BJ (cell line): ENCODE measurements at regions not wholly inside any gene's neighbourhood (a gene's known extent, or its start where the extent isn't known, plus 50 kb on each side); places are given as distances from the start of the nearest gene placed in this dataset.

ENCODE experiments used
- CTCF ChIA-PET: fragments of 350-600 bp; formaldehyde crosslinking; extraction: SDS; loops from one replicate; lab custom pipeline; 2021; ENCODE audit warnings: antibody characterized with exemption, inconsistent platforms; lab: Yijun Ruan, JAX
- POLR2A ChIA-PET: fragments of 300-600 bp; sonication (Branson Sonifier 250); formaldehyde crosslinking; extraction: SDS; loops from one replicate; lab custom pipeline; 2021; ENCODE audit warnings: antibody characterized with exemption; lab: Charles Lee
- DNase-seq: peaks from one replicate; pipeline ENCODE4 v3.0.0-alpha.2; 2011; ENCODE audit warnings: low read depth
- H3K27me3 ChIP-seq: 2 replicates; pipeline ENCODE4 v1.6.0; 2011; ENCODE audit warnings: low read length; ENCODE audit not compliant: control insufficient read depth, insufficient read depth
- H3K36me3 ChIP-seq: 2 replicates; pipeline ENCODE4 v1.5.1; 2011; ENCODE audit warnings: low read length; ENCODE audit not compliant: control insufficient read depth, insufficient read depth
- H3K4me3 ChIP-seq: 2 replicates; pipeline ENCODE4 v1.5.1; 2011; ENCODE audit warnings: low read depth, mild to moderate bottlenecking, control low read depth, low read length
- TF ChIP-seq, protein P1 (sequence below): IDR thresholded peaks from 2 replicates; pipeline ENCODE4 v1.5.1; 2011; ENCODE audit warnings: low read depth, mild to moderate bottlenecking, control low read depth, inconsistent platforms, low read length, moderate library complexity; ENCODE audit not compliant: insufficient read depth

DNA sequence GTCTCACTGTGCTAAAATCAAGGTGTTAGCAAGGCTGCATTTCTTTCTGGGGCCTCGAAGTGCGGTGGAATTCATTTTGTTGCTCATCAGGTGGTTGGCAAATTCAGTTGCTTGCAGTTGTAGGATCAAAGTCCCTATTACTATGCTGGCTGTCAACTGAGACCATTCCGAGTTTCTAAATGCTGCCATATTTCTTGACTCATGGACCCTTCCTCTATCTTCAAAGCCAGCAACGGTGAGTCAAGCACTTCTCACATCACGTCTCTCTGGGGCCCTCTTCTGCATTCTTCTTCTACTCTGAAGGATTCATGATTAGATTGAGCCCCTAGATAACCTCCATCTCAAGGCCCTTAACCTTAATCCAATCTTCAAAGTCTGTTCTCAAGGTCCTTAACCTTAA lies 619.7 kb downstream of the HACE1 start:
- ChIA-PET POLR2A (no interaction called here), CTCF (no interaction called here)
- H3K27me3 ChIP-seq: no peaks in the 10 kb centered on the region

DNA sequence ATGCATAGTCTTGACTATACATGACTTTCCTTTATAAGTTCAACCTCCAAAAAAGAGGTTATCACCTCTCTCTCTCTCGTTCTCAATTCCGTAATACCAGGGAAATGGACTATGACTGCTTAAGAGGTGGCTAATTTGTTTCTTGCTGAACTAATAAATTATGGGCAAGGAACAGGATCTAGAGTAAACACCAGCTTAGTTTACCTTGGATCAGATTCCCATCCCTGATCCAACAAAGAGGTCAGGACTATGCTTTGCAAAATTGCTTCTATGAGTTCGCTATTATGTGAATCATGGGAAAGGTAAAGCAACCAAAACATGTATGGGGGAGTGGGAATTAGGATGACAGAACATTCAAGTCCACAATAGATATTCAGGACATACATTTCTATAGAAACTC lies 630.7 kb downstream of the HACE1 start:
- DNase-seq: no peak
- no peaks in the 10 kb centered on the region for H3K27me3 ChIP-seq
- POLR2A ChIA-PET: no interaction called here
- no peak overlapping the region for H3K4me3 ChIP-seq
- TF ChIP-seq, protein P1, sequence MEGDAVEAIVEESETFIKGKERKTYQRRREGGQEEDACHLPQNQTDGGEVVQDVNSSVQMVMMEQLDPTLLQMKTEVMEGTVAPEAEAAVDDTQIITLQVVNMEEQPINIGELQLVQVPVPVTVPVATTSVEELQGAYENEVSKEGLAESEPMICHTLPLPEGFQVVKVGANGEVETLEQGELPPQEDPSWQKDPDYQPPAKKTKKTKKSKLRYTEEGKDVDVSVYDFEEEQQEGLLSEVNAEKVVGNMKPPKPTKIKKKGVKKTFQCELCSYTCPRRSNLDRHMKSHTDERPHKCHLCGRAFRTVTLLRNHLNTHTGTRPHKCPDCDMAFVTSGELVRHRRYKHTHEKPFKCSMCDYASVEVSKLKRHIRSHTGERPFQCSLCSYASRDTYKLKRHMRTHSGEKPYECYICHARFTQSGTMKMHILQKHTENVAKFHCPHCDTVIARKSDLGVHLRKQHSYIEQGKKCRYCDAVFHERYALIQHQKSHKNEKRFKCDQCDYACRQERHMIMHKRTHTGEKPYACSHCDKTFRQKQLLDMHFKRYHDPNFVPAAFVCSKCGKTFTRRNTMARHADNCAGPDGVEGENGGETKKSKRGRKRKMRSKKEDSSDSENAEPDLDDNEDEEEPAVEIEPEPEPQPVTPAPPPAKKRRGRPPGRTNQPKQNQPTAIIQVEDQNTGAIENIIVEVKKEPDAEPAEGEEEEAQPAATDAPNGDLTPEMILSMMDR: no peak
- H3K36me3 ChIP-seq: no peaks in the 10 kb centered on the region
- CTCF ChIA-PET: no interaction called here

More for the DNA sequence above, 619.7 kb downstream of the HACE1 start:
- TF ChIP-seq, protein P1: no peak
- DNase-seq: no peak
- no peak overlapping the region for H3K4me3 ChIP-seq
- no peaks in the 10 kb centered on the region for H3K36me3 ChIP-seq

DNA sequence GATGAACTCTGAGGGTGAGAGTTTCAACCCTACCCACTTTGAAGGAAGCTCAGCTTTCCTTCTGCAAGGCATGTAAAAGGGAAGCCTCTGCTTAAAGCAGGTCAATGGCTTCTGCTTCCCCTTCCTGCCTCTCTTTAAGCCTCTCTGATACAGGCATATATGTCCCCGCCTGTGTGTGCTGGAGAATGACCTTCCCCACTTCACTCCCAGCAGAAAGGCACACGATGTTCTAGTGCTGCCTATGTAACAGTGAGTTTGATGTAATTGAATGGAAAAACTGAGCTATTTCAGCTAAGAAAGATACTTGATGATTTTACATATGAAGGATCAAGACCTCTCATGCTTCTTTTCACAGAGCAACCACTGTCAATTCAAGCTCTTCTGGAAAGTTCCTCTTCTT lies 632.2 kb downstream of the HACE1 start:
- TF ChIP-seq, protein P1: no peak
- CTCF ChIA-PET: no interaction called here

DNA sequence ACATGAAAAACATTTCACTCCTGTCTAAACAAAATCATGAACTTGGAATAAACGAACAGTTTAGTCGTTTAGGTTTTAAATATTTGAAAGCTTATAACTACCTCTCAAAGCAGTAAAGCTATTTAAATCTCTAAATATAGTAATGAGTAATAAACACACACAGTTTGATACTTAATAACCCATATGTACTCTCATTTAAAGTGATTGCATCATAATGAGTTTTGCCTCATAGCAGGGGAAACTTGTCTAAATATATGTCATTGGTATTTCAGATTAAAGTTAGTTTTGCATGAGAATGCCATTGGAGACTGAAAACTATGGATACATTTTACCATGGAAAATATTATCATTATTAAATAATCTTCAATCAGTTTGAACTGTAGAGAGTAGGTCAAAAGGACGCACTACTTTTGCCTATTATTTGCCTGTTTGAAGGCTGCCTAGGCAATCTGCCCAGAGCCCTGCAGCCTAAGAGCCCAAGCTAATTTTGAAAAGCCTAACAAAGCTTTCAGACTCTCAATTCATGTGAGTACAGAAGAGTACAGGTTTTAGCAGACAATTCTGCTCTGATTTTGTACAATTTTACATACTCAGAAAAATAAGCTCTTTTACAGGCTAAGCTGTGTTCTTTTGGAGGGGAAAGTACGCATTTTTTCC lies 632.8 kb downstream of the HACE1 start:
- H3K36me3 ChIP-seq: no peaks in the 10 kb centered on the region
- POLR2A ChIA-PET: no interaction called here
- H3K27me3 ChIP-seq: no peaks in the 10 kb centered on the region
- no peak for DNase-seq
- CTCF ChIA-PET: no interaction called here
- TF ChIP-seq, protein P1: no peak
- no peak overlapping the region for H3K4me3 ChIP-seq

More for the DNA sequence above, 632.2 kb downstream of the HACE1 start:
- POLR2A ChIA-PET: no interaction called here
- no peak overlapping the region for H3K4me3 ChIP-seq
- no peak for DNase-seq
- H3K36me3 ChIP-seq: no peaks in the 10 kb centered on the region
- no peaks in the 10 kb centered on the region for H3K27me3 ChIP-seq

DNA sequence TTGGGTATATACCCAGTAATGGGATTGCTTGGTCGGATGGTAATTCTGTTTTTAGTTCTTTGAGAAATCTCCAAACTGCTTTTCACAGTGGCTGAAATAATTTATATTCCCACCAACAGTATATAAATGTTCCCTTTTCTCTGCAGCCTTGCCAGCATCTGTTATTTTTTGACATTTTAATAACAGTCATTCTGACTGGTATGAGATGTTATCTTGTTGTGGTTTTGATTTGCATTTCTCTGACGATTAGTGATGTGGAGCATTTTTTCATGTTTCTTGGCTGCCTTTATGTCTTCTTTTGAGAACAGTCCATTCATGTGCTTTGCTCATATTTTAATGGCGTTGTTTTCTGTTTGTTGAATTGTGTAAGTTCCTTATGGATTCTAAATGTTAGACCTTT lies 641.6 kb downstream of the HACE1 start:
- CTCF ChIA-PET: no interaction called here
- no peak overlapping the region for H3K4me3 ChIP-seq
- H3K27me3 ChIP-seq: no peaks in the 10 kb centered on the region
- no peaks in the 10 kb centered on the region for H3K36me3 ChIP-seq
- TF ChIP-seq, protein P1: no peak
- POLR2A ChIA-PET: no interaction called here
- DNase-seq: no peak
